HG03064 (cell line): ENCODE measurements at regions not wholly inside any gene's neighbourhood (a gene's known extent, or its start where the extent isn't known, plus 50 kb on each side); places are given as distances from the start of the nearest gene placed in this dataset.
"Not testable (repeated sequence)": the region's sequence is repeated elsewhere in the genome, so short reads cannot be mapped to it uniquely, and the experiment has no call there.

ENCODE experiments used
- ATAC-seq: cut with Tn5 transposase; IDR thresholded peaks from one replicate; pipeline ENCODE4 v1.9.1; 2021; ENCODE audit warnings: low read depth; ENCODE audit not compliant: unreplicated experiment

- no peak for ATAC-seq
Observed at GRCh38 chr5:72599519-72600370, 92.5 kb upstream of the ZNF366 start.

GRCh38 chr5:72599065-72599433, 91.8 kb upstream of the ZNF366 start:
- ATAC-seq: no peak

DNA sequence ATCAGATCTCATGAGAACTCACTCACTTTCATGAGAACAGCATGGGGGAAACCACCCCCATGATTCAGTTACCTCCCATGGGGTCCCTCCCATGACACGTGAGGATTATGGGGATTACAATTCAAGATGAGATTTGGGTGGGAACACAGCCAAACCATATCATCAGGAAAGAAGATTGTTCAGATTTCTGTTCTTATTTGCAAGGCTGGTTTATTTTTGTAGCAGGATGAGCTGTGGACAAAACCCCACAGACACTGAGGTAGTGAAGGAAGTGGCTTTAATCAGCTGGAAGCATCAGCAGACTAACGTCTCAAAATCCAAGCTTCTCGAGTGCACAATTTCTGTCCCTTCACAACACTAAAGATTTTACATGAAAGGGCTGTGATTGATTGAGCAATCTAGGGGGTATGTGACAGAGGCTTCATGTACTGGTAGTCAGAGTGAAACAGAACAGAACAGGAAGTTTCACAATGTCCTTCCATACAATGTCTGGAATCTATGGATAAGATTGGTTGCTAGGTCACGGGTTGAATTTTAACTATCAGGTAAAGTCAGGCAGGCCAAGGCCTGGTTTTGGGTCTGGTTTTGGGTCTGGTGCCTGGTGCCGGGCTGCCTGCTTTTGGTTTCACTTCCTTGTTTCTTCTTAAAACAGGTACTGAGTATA, 91.3 kb upstream of the ZNF366 start:
- ATAC-seq: no peak

DNA sequence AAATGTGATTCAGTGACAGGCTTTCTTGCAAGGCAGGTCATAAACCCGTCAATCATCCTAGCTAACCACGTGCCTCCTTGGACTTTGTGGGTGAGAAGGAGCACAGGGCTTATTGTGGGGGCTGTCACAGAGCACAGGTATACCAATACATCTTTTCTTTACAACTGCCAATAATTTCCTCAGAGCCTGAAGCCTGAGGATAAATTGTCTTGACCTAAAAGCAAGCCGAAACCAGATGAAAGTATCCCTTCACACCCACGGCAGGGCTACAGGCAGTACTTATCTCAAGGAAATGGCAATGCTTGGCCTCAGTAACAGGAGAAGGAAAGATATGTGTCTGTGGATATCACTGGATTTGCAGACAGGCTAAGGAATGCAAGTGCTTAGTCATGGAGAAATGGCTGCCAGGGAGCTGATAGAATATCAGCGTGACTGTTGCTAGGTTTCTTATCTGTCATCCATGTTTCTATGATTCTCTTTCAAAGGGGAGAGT, 90.3 kb upstream of the ZNF366 start:
- ATAC-seq: no peak

DNA sequence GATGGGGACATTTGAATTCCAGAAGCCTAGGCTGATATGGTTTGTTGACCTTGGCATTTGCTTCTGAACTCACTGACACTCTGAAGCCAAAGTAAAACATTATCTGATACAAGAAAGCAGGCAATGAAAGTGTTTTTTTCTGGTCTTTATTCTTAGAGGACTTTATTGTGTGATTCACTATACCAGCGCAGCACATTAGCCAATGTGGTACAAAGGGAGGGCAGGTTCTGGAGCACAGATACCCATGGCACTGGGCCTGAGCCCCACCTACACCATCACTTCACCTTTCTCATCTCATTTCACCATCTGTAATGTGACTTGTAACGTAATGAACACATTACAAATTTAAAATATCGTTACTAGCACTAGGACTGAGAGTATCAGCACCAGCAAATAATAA, 89.7 kb upstream of the ZNF366 start:
- ATAC-seq: no peak

DNA sequence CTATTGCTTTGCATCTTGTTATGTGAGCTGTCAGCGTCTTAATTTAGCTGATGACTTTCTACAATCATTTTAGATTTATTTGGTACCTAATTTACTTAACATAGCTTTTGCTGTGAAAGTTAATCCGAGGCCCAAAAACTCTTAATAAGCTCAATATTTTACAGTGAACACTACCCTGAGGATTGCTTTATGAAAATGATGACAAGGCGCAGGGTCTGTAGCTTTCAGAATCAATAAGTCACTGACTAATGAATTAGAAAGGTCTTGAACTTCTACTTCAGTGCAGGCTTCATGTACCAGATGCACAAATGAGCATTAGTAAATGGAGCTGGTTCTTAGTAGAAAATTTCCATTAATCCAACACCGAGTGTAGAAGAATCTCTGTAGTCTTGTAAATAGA, 81.4 kb upstream of the ZNF366 start:
- no peak for ATAC-seq

GRCh38 chr5:72587661-72588308, 80.6 kb upstream of the ZNF366 start:
- no peak for ATAC-seq

GRCh38 chr5:72586788-72587530, 79.7 kb upstream of the ZNF366 start:
- no peak for ATAC-seq

- ATAC-seq: no peak
Observed at GRCh38 chr5:72584466-72584865, 77.3 kb upstream of the ZNF366 start.

GRCh38 chr5:72579290-72579689, 72.1 kb upstream of the ZNF366 start:
- ATAC-seq: not testable (repeated sequence)

GRCh38 chr5:72572236-72572765, 65.1 kb upstream of the ZNF366 start:
- ATAC-seq: no peak

GRCh38 chr5:72569408-72569944, 62.3 kb upstream of the ZNF366 start:
- no peak for ATAC-seq

DNA sequence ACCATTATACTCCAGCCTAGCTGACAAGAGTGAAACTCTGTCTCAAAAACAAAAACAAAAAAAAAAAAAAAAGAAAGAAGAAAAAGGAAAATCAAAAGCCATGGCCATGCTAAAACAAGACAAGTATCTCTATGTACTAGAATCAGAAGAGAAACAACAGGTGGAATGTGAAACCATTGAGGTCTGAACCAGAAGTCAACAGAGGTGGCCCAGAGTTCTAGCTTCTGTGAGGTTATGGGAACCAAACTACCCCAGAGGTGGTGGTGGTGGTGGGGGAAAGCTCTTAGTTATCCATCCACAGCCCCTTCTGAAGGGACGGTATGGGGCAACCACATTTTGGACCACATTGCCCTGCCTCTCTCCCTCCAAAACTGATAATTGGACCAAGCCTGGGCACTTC, 59.5 kb upstream of the ZNF366 start:
- ATAC-seq: no peak

DNA sequence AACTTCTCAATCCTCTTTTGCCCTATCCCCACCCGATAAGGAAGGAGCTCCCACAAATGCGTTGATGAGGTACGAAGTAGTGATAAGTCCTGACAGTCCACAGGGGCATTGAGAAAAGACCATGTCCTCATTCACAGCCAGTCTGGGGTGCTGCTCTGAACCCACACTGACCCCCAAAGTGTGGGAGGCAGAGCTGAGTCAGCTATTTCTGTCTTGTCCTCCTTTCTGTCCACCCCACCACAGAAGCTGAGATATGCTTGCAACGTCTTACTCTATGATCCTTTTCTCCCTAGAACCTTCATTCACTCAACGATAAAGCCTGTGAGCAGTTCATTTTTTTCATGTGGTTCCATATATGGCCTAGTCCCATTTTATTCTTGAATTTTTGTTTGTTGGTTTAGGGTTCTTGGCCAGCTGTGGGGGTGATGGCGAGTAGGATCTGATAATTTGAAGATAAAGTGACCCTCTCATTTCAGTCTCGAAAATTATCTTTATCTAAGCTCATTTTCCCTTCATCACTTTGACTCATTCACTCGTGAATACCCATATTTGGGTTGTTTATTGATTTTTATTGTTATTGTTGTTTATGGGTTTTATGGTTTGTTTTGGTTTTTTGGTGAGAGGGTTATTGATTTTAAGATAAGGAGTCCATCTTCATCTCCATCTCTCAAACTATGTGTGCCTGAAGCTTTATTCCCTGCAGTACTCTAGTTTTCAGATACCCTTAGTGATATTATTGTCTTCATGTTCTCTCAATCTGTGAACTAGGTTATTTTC, 58.5 kb upstream of the ZNF366 start:
- no peak for ATAC-seq

GRCh38 chr5:72562717-72563116, 55.5 kb upstream of the ZNF366 start:
- ATAC-seq: no peak

- no peak for ATAC-seq
Observed at GRCh38 chr5:72561148-72561972, 54.1 kb upstream of the ZNF366 start.

DNA sequence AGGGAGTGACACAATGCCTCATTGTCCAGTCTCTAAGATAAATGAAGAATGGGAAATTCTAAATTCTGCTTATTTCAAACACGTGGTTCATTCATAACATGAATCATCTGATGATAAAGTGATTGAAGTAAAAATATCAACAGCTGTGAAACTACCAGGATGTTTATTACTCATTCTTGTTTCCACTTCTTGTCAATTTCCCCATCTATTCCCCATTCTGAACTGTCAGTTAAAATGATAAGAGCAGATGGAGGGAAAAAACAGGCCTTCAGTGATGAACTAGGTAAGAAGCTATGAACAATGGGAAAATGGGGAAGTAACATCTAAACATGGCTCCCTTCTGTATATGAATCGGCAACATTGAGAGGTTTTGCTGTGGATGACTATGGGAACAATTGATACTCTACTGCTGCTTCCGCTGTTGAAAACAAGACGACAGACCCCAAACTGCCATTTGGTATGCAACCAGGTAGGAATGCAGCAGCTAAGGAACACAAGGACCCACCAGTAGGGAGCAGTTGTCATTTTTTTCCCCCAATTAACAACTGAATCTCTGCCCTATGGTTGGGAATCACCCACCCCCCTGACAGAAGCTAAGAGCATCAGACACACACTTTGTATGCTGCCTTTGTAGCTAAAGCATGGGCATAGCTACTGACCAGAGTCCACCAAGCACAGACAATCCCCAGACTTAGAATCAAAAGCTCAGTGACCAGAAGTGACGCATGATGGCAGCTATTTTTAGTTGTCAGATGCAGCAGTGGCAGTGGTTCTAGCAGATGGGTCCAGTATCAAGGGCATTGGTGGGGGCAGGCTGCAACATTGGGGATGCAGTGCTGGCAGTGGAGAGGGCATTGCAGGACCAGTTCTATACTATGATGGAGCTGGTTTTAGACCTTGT, 52.9 kb upstream of the ZNF366 start:
- ATAC-seq: no peak

DNA sequence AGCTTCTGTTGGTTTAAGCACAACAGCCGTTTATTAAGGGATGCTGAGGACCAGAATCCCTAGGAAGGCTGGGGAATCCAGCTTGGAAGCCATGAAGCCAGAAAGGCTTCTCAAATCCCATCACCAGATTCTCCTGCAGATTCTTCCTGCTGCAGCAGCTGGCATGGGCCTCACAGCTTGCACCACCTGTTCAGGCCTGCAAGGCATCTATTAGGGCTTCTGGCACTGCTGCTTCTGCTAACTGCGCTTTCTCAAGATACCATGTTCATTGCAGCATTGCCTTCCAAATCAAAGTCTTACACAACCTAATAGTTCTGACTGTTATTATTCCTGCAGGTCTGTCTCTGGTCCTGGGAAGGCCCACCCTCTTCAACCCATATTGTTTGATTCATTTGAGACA, 51.2 kb upstream of the ZNF366 start:
- ATAC-seq: no peak
